ENCODE measurements at regions not wholly inside any gene's neighbourhood (a gene's known extent, or its start where the extent isn't known, plus 50 kb on each side); places are given as distances from the start of the nearest gene placed in this dataset.

DNA sequence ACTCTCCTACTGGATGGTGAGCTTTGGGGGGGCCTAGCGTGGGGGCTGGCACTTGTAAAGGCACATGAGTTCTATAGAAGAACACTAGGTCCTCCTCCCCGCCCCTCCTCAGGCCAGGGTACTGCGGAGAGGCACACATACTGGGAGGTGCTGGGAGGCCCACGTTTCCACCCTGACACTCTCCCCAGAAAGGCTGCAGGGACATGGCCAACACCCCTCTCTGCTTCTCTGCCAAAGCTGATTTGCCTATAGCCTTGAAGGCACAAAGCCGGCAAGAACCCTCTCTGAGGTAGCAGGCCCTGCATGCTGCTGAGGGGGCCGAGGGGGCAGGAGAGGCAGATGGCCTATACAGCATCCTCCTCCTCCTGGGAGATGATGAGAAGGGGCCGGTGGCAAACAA lies 112.8 kb downstream of the BUD13 start:
- TF ChIP-seq, protein P1, sequence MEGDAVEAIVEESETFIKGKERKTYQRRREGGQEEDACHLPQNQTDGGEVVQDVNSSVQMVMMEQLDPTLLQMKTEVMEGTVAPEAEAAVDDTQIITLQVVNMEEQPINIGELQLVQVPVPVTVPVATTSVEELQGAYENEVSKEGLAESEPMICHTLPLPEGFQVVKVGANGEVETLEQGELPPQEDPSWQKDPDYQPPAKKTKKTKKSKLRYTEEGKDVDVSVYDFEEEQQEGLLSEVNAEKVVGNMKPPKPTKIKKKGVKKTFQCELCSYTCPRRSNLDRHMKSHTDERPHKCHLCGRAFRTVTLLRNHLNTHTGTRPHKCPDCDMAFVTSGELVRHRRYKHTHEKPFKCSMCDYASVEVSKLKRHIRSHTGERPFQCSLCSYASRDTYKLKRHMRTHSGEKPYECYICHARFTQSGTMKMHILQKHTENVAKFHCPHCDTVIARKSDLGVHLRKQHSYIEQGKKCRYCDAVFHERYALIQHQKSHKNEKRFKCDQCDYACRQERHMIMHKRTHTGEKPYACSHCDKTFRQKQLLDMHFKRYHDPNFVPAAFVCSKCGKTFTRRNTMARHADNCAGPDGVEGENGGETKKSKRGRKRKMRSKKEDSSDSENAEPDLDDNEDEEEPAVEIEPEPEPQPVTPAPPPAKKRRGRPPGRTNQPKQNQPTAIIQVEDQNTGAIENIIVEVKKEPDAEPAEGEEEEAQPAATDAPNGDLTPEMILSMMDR (IDR thresholded peaks at IDR 0.05) = no peak
- TF ChIP-seq EZH2 (IDR thresholded peaks at IDR 0.05) (no peak), EZH2phosphoT487 (IDR thresholded peaks at IDR 0.05) (no peak)
